Ovary (tissue), 7 donors: ENCODE measurements at regions not wholly inside any gene's neighbourhood (a gene's known extent, or its start where the extent isn't known, plus 50 kb on each side); places are given as distances from the start of the nearest gene placed in this dataset.

ENCODE experiments used
- DNase-seq, 5 donors: peaks; one replicate each; pipeline ENCODE4 v3.0.0-alpha.2; 2019 to 2020
- H3K27ac ChIP-seq, 2 donors: fragments of 200-600 bp; one replicate each; pipeline versions ENCODE4 v1.5.1 to v1.8.0; 2019 to 2022
- H3K27me3 ChIP-seq: fragments of 200-600 bp; one replicate; pipeline ENCODE4 v1.8.0; 2022
- H3K36me3 ChIP-seq: fragments of 200-600 bp; sonication (generic); one replicate; pipeline ENCODE4 v1.5.1; 2019
- H3K4me1 ChIP-seq: one replicate; pipeline ENCODE4 v1.8.1; 2013; ENCODE audit warnings: mild to moderate bottlenecking, moderate library complexity; ENCODE audit not compliant: insufficient read depth
- H3K4me3 ChIP-seq: fragments of 200-600 bp; sonication (generic); one replicate; pipeline ENCODE4 v1.5.1; 2017
- H3K9me3 ChIP-seq, 2 donors: fragments of 200-600 bp in 1 of 2; sonication (generic) in 1 of 2; one replicate each; pipeline versions ENCODE4 v1.5.1 to v1.8.1; 2013 to 2019; ENCODE audit warnings: mild to moderate bottlenecking in 1 of 2, moderate library complexity in 1 of 2
- CTCF ChIP-seq, 3 donors: fragments of 450-650 bp in 2 of 3; fragments of 200-600 bp in 1 of 3; IDR thresholded peaks; one replicate each; pipeline versions ENCODE4 v1.5.1 to v1.8.0; 2016 to 2022; ENCODE audit warnings: antibody characterized with exemption in 3 of 3, mild to moderate bottlenecking in 1 of 3
- EP300 ChIP-seq: sonication (generic); formaldehyde crosslinking; IDR thresholded peaks from one replicate; pipeline ENCODE4 v1.6.1; 2017; ENCODE audit warnings: antibody characterized with exemption
- POLR2A ChIP-seq: fragments of 450-650 bp; IDR thresholded peaks from one replicate; pipeline ENCODE4 v1.6.1; 2017; ENCODE audit warnings: antibody characterized with exemption, mild to moderate bottlenecking, moderate library complexity
- WGBS, 3 donors: extraction: QIAGEN DNeasy Blood & Tissue Kit in 1 of 3; methylation state at CpG; one replicate each; pipeline versions ENCODE4 v1.1.5 to v1.1.7; 2013 to 2017; 5-methylcytosine and 5-hydroxymethylcytosine counted together
- intact Hi-C, 4 donors: fragments of 100-400 bp; cut with DNase I; formaldehyde crosslinking; loops; one replicate each; pipeline versions ENCODE4 v1.11.0 to v1.15.1; 2022 to 2023
- donor health status: DM: no; HTN: no; CAD: no; lungs with moderate emphysema.
- donor health status: DM: no; HTN: no; CAD: no.
- donor health status: Bipolar disorder and iron deficiency.
- donor health status: DM: no; HTN: no; CAD: no.
- donor health status: DM: yes; HTN: yes; CAD: no.

DNA sequence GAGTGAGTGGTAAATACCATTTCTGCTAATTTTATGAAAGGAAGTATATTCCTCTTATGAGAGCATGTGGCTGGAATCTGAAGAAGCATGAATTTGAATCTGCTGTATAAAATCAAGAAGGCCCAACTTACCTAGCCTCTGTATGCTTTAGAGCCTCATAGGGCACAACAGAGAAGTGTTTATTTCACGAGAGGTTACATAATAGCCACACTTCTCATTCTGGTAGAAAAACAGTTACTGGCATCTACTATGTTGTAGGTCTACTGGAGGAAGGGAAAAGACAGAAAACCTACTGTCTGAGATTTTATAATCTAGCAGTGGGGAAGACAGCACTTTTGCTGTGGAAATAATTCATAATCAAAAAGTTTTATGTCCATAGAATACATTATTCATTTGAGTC lies 172.6 kb upstream of the ZNF608 start:
- no peaks in the 10 kb centered on the region for H3K9me3 ChIP-seq
- intact Hi-C loops = no loop called here
- peaks cover 3% of the 10 kb centered on the region for H3K4me1 ChIP-seq
- WGBS, 3 donors = 91 to 97% (median 92%) methylated on average over 1 of the region's 1 CpG
- no peak overlapping the region for H3K4me3 ChIP-seq
- no peak overlapping the region for H3K27ac ChIP-seq
- no peak for DNase-seq
- no peaks in the 10 kb centered on the region for H3K27me3 ChIP-seq
- TF ChIP-seq POLR2A (no peak), EP300 (no peak), CTCF (IDR thresholded peaks at IDR 0.05) (no peak)
- no peaks in the 10 kb centered on the region for H3K36me3 ChIP-seq

GRCh38 chr5:124919747-124920525 lies 173.5 kb upstream of the ZNF608 start:
- intact Hi-C loops = no loop called here
- DNase-seq = no peak
- 85 to 97% (median 94%) methylated on average over 6 of the region's 6 CpGs for WGBS, 3 donors
- peaks cover 3% of the 10 kb centered on the region for H3K4me1 ChIP-seq
- no peak overlapping the region for H3K27ac ChIP-seq
- no peaks in the 10 kb centered on the region for H3K9me3 ChIP-seq
- no peaks in the 10 kb centered on the region for H3K36me3 ChIP-seq
- H3K4me3 ChIP-seq = no peak overlapping the region
- TF ChIP-seq CTCF (IDR thresholded peaks at IDR 0.05) (no peak), EP300 (no peak), POLR2A (no peak)
- no peaks in the 10 kb centered on the region for H3K27me3 ChIP-seq

DNA sequence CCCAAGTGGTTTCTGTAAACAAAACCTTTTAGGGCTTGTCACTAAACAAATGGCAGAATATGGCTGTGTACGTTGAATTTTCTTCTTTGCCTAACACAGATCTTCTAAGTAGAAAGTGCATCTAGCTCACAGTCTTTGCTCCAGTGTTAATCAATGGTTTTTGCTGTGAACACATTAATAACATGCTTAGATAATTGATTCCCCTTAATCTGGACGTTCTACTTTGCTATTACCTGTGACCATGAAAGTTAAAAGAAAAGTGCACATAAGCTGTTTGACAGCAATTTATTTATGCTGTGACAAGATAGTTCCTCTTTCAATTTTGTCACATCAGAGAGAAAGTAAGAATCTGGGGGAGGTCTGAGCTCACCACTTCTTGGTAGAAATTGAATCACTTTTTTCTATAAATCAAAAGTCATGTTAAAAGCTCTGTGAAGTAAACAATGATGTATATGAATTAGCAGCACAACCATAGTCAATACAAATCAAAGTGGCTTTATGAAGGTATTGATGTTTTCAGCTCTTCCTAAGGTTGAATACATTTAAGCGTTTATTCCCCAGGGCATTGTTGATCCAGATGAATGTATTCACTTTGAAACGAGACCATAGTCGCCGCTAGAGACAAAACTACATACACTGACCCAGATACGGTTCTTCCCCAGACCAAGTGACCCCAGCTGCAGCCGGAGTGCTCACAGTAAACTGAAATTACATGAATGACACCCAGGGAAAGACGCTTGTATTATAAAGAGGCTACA lies 174.6 kb upstream of the ZNF608 start:
- Histone ChIP-seq H3K27me3 (no peaks in the 10 kb centered on the region), H3K36me3 (no peaks in the 10 kb centered on the region), H3K4me1 (peaks cover 3% of the 10 kb centered on the region), H3K4me3 (no peak overlapping the region), H3K9me3 (no peaks in the 10 kb centered on the region), H3K27ac (no peak overlapping the region)
- no peak for TF ChIP-seq EP300
- TF ChIP-seq POLR2A = no peak
- no peak for TF ChIP-seq CTCF (IDR thresholded peaks at IDR 0.05)
- intact Hi-C loops = no loop called here
- DNase-seq = no peak
- WGBS, 3 donors = 90 to 92% (median 91%) methylated on average over 9 of the region's 9 CpGs

GRCh38 chr5:124921694-124922093 lies 175.3 kb upstream of the ZNF608 start:
- Histone ChIP-seq H3K36me3 (no peaks in the 10 kb centered on the region), H3K4me3 (no peak overlapping the region), H3K9me3 (no peaks in the 10 kb centered on the region), H3K27ac (no peak overlapping the region), H3K27me3 (no peaks in the 10 kb centered on the region), H3K4me1 (peaks cover 3% of the 10 kb centered on the region)
- TF ChIP-seq CTCF (IDR thresholded peaks at IDR 0.05) = no peak
- TF ChIP-seq POLR2A = no peak
- no peak for TF ChIP-seq EP300
- DNase-seq = no peak
- WGBS, 3 donors = 85 to 96% (median 95%) methylated on average over 4 of the region's 4 CpGs
- intact Hi-C loops = no loop called here
